Stomach (tissue), 8 donors: ENCODE measurements at regions not wholly inside any gene's neighbourhood (a gene's known extent, or its start where the extent isn't known, plus 50 kb on each side); places are given as distances from the start of the nearest gene placed in this dataset.

Experiments used
- DNase-seq, 2 donors: peaks; one replicate each; pipeline versions ENCODE4 v3.0.0 to v3.0.0-alpha.2; 2013 to 2019
- H3K27ac ChIP-seq, 5 donors: fragments of 200-600 bp in 4 of 5; sonication (generic) in 4 of 5; one replicate each; pipeline ENCODE4 v1.5.1; 2013 to 2019; ENCODE audit warnings: mild to moderate bottlenecking in 1 of 5, moderate library complexity in 1 of 5
- H3K27me3 ChIP-seq, 3 donors: fragments of 200-600 bp; sonication (generic); one replicate each; pipeline ENCODE4 v1.5.1; 2017 to 2019; ENCODE audit warnings: mixed run types in 1 of 3
- H3K36me3 ChIP-seq, 4 donors: fragments of 200-600 bp; sonication (generic); 1 replicate in 3 of 4; 2 replicates in 1 of 4; pipeline ENCODE4 v1.5.1; 2016 to 2019
- H3K4me1 ChIP-seq, 4 donors: fragments of 200-600 bp; sonication (generic); one replicate each; pipeline ENCODE4 v1.5.1; 2016 to 2019
- H3K4me3 ChIP-seq, 4 donors: fragments of 200-600 bp; sonication (generic) in 3 of 4; one replicate each; pipeline ENCODE4 v1.5.1; 2016 to 2019; ENCODE audit warnings: mild to moderate bottlenecking in 1 of 4
- H3K9me3 ChIP-seq, 4 donors: fragments of 200-600 bp; sonication (generic); one replicate each; pipeline ENCODE4 v1.5.1; 2016 to 2019
- CTCF ChIP-seq, 7 experiments: fragments of 450-650 bp in 4 of 7; fragments of 200-600 bp in 3 of 7; sonication (generic) in 3 of 7; IDR thresholded peaks; one replicate each; pipeline ENCODE4 v1.5.1; 2016 to 2019; ENCODE audit warnings: antibody characterized with exemption in 7 of 7, control low read depth in 2 of 7, mild to moderate bottlenecking in 1 of 7
- EP300 ChIP-seq: sonication (generic); formaldehyde crosslinking; IDR thresholded peaks from one replicate; pipeline ENCODE4 v1.6.1; 2017; ENCODE audit warnings: antibody characterized with exemption
- POLR2A ChIP-seq, 4 donors: fragments of 450-650 bp; IDR thresholded peaks; one replicate each; pipeline ENCODE4 v1.6.1; 2016; ENCODE audit warnings: antibody characterized with exemption in 4 of 4, control low read depth in 2 of 4, mild to moderate bottlenecking in 1 of 4, moderate library complexity in 1 of 4
- POLR2AphosphoS5 ChIP-seq, 3 donors: sonication (generic); formaldehyde crosslinking; IDR thresholded peaks; one replicate each; pipeline ENCODE4 v1.6.1; 2016; ENCODE audit warnings: antibody characterized with exemption in 3 of 3
- WGBS, 5 donors: extraction: QIAGEN DNeasy Blood & Tissue Kit in 3 of 5; methylation state at CpG; one replicate each; pipeline versions ENCODE4 v1.1.5 to v1.1.7; 2013 to 2018; 5-methylcytosine and 5-hydroxymethylcytosine counted together
- intact Hi-C: fragments of 100-400 bp; cut with DNase I; formaldehyde crosslinking; loops from one replicate; pipeline ENCODE4 v1.15.1; 2023; ENCODE audit warnings: low total_unique reads
- donor health status: healthy with polysubstance abuse.
- donor health status: Bipolar disorder and iron deficiency.
- donor health status: healthy.

- Histone ChIP-seq H3K4me3 (no peak overlapping the region), H3K27me3 (peaks cover 0 to 3% (median 0%) of the 10 kb centered on the region in 3 donors), H3K9me3 (peaks cover 0 to 12% (median 8%) of the 10 kb centered on the region in 4 donors), H3K27ac (no peak overlapping the region), H3K4me1 (no peaks in the 10 kb centered on the region), H3K36me3 (no peaks in the 10 kb centered on the region)
- DNase-seq: no peak
- WGBS, 5 donors: 78 to 94% (median 88%) methylated on average over 2 of the region's 2 CpGs
- intact Hi-C loops: no loop called here
- TF ChIP-seq POLR2AphosphoS5 (IDR thresholded peaks at IDR 0.05): no peak
- no peak for TF ChIP-seq EP300
- no peak for TF ChIP-seq CTCF (IDR thresholded peaks at IDR 0.05)
- no peak for TF ChIP-seq POLR2A (IDR thresholded peaks at IDR 0.05)
Measured at GRCh38 chr2:2798337-2798736, 467.3 kb upstream of the MYT1L start.

DNA sequence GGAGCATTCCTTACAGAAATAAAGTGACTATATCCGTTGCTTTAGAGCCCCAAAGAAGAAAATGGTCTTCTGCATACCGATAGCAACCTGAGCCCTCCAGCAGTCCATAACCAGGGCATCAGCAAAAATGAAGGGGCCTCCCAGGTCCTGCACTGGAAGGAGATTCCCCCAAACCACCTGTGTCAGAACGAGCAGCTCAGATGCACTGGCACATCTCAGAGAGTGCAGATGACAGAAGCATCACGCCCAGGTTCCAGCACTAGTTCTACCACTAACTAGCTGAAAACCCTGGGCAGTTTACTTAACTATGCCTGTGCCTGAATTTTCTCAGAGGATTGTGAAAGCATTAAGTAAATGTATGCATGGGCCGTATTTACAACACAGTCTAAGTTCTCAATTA is 466.7 kb upstream of the MYT1L start:
- TF ChIP-seq POLR2AphosphoS5 (IDR thresholded peaks at IDR 0.05) (no peak), EP300 (no peak), POLR2A (IDR thresholded peaks at IDR 0.05) (no peak), CTCF (IDR thresholded peaks at IDR 0.05) (no peak)
- 73 to 81% (median 76%) methylated on average over 5 of the region's 5 CpGs for WGBS, 5 donors
- DNase-seq: no peak
- intact Hi-C loops: no loop called here
- H3K27ac ChIP-seq: no peak overlapping the region
- no peaks in the 10 kb centered on the region for H3K36me3 ChIP-seq
- peaks cover 0 to 7% (median 0%) of the 10 kb centered on the region in 3 donors for H3K27me3 ChIP-seq
- H3K9me3 ChIP-seq: peaks cover 0 to 6% (median 2%) of the 10 kb centered on the region in 4 donors
- no peaks in the 10 kb centered on the region for H3K4me1 ChIP-seq
- H3K4me3 ChIP-seq: no peak overlapping the region

GRCh38 chr2:2796207-2796606 is 465.1 kb upstream of the MYT1L start:
- TF ChIP-seq POLR2AphosphoS5 (IDR thresholded peaks at IDR 0.05) (no peak), EP300 (no peak), CTCF (IDR thresholded peaks at IDR 0.05) (no peak), POLR2A (IDR thresholded peaks at IDR 0.05) (no peak)
- intact Hi-C loops: no loop called here
- 88 to 93% (median 91%) methylated on average over 12 to 14 of the region's 14 CpGs for WGBS, 5 donors

GRCh38 chr2:2795438-2796091 is 464.5 kb upstream of the MYT1L start:
- no peak overlapping the region for H3K27ac ChIP-seq
- H3K36me3 ChIP-seq: no peaks in the 10 kb centered on the region
- TF ChIP-seq POLR2A (IDR thresholded peaks at IDR 0.05) (no peak), EP300 (no peak), POLR2AphosphoS5 (IDR thresholded peaks at IDR 0.05) (no peak), CTCF (IDR thresholded peaks at IDR 0.05) (no peak)
- intact Hi-C loops: no loop called here
- no peak overlapping the region for H3K4me3 ChIP-seq
- no peaks in the 10 kb centered on the region for H3K9me3 ChIP-seq
- no peak for DNase-seq
- no peaks in the 10 kb centered on the region for H3K4me1 ChIP-seq
- WGBS, 5 donors: 89 to 93% (median 92%) methylated on average over 18 to 28 of the region's 29 CpGs
- H3K27me3 ChIP-seq: peaks cover 0 to 7% (median 0%) of the 10 kb centered on the region in 3 donors

More at GRCh38 chr2:2796207-2796606, 465.1 kb upstream of the MYT1L start:
- Histone ChIP-seq H3K9me3 (no peaks in the 10 kb centered on the region), H3K4me1 (no peaks in the 10 kb centered on the region), H3K36me3 (no peaks in the 10 kb centered on the region), H3K27ac (no peak overlapping the region), H3K27me3 (peaks cover 0 to 7% (median 0%) of the 10 kb centered on the region in 3 donors), H3K4me3 (no peak overlapping the region)
- no peak for DNase-seq
